ENCODE measurements at regions not wholly inside any gene's neighbourhood (a gene's known extent, or its start where the extent isn't known, plus 50 kb on each side); places are given as distances from the start of the nearest gene placed in this dataset.

DNA sequence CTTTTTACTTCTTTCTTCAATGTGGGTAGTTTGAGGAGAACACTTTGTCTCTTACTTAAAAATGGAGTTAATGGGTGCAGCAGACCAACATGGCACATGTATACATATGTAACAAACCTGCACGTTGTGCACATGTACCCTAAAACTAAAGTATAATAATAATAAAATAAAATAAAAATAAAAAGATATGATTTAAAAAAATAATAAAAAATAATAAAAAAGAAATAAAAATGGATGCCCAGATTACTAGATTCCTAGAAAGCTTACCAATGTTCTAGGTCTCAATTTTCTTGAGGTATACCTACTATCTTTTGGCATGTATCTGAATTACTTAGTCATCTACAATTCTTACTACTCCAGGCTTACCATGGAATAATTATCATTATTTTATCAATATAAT lies 2001.6 kb upstream of the CDH9 start:
- intact Hi-C loops (cut with DNase I) = no loop called here
- H3K27ac ChIP-seq = no peak overlapping the region
- H3K36me3 ChIP-seq = no peaks in the 10 kb centered on the region
- no peaks in the 10 kb centered on the region for H3K9me3 ChIP-seq
- TF ChIP-seq POLR2A (IDR thresholded peaks at IDR 0.05) (no peak), POLR2AphosphoS5 (IDR thresholded peaks at IDR 0.05; ENCODE audit: insufficient read depth in 1 of 2, low read depth in 1 of 2) (no peak)
- TF ChIP-seq, protein P1, sequence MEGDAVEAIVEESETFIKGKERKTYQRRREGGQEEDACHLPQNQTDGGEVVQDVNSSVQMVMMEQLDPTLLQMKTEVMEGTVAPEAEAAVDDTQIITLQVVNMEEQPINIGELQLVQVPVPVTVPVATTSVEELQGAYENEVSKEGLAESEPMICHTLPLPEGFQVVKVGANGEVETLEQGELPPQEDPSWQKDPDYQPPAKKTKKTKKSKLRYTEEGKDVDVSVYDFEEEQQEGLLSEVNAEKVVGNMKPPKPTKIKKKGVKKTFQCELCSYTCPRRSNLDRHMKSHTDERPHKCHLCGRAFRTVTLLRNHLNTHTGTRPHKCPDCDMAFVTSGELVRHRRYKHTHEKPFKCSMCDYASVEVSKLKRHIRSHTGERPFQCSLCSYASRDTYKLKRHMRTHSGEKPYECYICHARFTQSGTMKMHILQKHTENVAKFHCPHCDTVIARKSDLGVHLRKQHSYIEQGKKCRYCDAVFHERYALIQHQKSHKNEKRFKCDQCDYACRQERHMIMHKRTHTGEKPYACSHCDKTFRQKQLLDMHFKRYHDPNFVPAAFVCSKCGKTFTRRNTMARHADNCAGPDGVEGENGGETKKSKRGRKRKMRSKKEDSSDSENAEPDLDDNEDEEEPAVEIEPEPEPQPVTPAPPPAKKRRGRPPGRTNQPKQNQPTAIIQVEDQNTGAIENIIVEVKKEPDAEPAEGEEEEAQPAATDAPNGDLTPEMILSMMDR (IDR thresholded peaks at IDR 0.05) = no peak
- DNase-seq (ENCODE audit: extremely low spot score in 2 of 2) = no peak
- H3K27me3 ChIP-seq = no peaks in the 10 kb centered on the region
- no peak overlapping the region for H3K4me3 ChIP-seq
- no peaks in the 10 kb centered on the region for H3K4me1 ChIP-seq

DNA sequence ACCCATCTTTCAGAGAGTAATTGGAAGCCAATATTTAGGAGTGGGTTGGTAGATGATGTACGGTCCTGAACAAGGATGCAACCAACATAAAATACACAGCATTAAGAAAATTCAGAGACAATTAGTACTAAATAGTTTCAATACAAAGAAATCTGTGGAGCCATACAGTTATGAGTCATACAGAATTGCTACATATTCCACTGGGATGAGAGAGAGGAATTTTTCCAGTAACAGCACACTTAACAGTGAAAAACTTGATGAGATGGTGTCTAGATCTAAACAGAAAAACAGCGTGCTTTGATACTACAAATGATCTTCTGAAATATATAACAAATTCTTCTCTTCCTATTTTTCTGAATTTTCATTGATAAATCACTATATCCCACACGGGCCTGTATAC lies 1999.3 kb upstream of the CDH9 start:
- Histone ChIP-seq H3K9me3 (no peaks in the 10 kb centered on the region), H3K4me3 (no peak overlapping the region), H3K27me3 (no peaks in the 10 kb centered on the region), H3K4me1 (no peaks in the 10 kb centered on the region), H3K27ac (no peak overlapping the region), H3K36me3 (no peaks in the 10 kb centered on the region)
- DNase-seq (ENCODE audit: extremely low spot score in 2 of 2) = no peak
- intact Hi-C loops (cut with DNase I) = no loop called here
- no peak for TF ChIP-seq POLR2A (IDR thresholded peaks at IDR 0.05)
- no peak for TF ChIP-seq POLR2AphosphoS5 (IDR thresholded peaks at IDR 0.05; ENCODE audit: insufficient read depth in 1 of 2, low read depth in 1 of 2)
- TF ChIP-seq, protein P1 (IDR thresholded peaks at IDR 0.05) = no peak

DNA sequence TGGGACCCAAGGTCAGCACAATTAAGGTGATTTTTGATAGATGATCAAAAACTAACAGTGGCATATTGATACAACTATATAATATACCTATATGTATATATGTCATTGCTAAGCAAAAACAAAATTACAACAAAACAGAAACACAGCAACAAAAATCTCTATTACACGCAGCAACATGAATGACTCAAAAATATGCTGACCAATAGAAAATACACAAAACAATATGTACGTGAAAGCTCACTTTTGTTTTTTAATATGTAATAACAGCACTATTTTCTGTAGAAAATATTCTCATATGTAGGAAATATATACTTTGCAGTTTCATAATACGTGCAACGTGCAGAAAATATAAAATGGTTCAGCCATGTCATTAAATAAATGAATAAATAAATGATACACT lies 1985.7 kb upstream of the CDH9 start:
- Histone ChIP-seq H3K9me3 (no peaks in the 10 kb centered on the region), H3K36me3 (no peaks in the 10 kb centered on the region), H3K4me1 (no peaks in the 10 kb centered on the region), H3K4me3 (no peak overlapping the region), H3K27ac (no peak overlapping the region), H3K27me3 (no peaks in the 10 kb centered on the region)
- intact Hi-C loops (cut with DNase I) = no loop called here
- no peak for TF ChIP-seq POLR2AphosphoS5 (IDR thresholded peaks at IDR 0.05; ENCODE audit: insufficient read depth in 1 of 2, low read depth in 1 of 2)
- TF ChIP-seq POLR2A (IDR thresholded peaks at IDR 0.05) = no peak
- TF ChIP-seq, protein P1 (IDR thresholded peaks at IDR 0.05) = no peak
- DNase-seq (ENCODE audit: extremely low spot score in 2 of 2) = no peak

DNA sequence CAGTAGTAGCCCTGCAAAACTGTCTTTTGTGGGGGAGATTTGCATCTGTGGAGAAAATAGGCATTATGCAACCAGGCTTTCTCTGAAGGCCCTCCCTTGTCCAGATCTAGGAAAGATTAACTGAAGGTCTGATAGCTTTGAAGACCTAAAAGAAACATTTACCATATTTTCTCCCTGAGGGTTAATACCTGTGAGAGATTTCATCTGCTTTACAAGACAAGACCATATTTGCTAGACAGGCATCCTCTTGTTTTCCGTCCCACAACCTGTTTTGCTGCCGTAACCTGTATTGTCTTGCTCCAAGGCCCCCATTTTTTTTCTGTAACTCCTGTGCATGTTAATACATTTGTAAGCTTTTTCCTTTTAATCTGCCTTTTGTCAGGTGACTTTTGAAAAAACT lies 1985.2 kb upstream of the CDH9 start:
- H3K4me3 ChIP-seq = no peak overlapping the region
- TF ChIP-seq, protein P1 (IDR thresholded peaks at IDR 0.05) = no peak
- no peak for TF ChIP-seq POLR2AphosphoS5 (IDR thresholded peaks at IDR 0.05; ENCODE audit: insufficient read depth in 1 of 2, low read depth in 1 of 2)
- no peak for TF ChIP-seq POLR2A (IDR thresholded peaks at IDR 0.05)
- intact Hi-C loops (cut with DNase I) = no loop called here
- no peaks in the 10 kb centered on the region for H3K27me3 ChIP-seq
- H3K9me3 ChIP-seq = no peaks in the 10 kb centered on the region
- no peaks in the 10 kb centered on the region for H3K4me1 ChIP-seq
- no peak overlapping the region for H3K27ac ChIP-seq
- H3K36me3 ChIP-seq = no peaks in the 10 kb centered on the region
- DNase-seq (ENCODE audit: extremely low spot score in 2 of 2) = no peak

DNA sequence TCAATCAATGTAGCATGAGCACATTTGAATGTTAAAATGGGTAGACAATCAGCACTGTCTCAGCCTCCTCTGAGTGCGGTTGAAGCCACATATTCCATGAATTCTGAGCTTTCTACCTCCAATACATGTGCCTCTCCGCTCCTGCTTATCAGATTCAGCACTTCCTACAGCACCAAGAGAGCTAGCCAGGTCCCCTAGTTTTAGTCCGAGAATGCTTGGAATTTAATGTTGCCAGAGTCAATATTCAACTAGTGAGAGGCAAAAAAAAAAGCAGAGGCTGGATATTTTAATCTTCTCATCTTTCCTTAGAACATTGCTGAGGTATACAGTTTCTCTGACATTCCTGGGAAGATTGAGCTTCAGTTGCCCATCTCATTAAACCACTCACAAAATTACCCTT lies 1979.1 kb upstream of the CDH9 start:
- Histone ChIP-seq H3K36me3 (no peaks in the 10 kb centered on the region), H3K4me3 (no peak overlapping the region), H3K27ac (no peak overlapping the region), H3K9me3 (no peaks in the 10 kb centered on the region), H3K27me3 (no peaks in the 10 kb centered on the region), H3K4me1 (no peaks in the 10 kb centered on the region)
- intact Hi-C loops (cut with DNase I) = no loop called here
- TF ChIP-seq, protein P1 (IDR thresholded peaks at IDR 0.05) = no peak
- no peak for TF ChIP-seq POLR2A (IDR thresholded peaks at IDR 0.05)
- no peak for TF ChIP-seq POLR2AphosphoS5 (IDR thresholded peaks at IDR 0.05; ENCODE audit: insufficient read depth in 1 of 2, low read depth in 1 of 2)
- no peak for DNase-seq (ENCODE audit: extremely low spot score in 2 of 2)
